BJ (cell line): ENCODE measurements at regions not wholly inside any gene's neighbourhood (a gene's known extent, or its start where the extent isn't known, plus 50 kb on each side); places are given as distances from the start of the nearest gene placed in this dataset.

Source experiments
- CTCF ChIA-PET: fragments of 350-600 bp; formaldehyde crosslinking; extraction: SDS; loops from one replicate; lab custom pipeline; 2021; ENCODE audit warnings: antibody characterized with exemption, inconsistent platforms; lab: Yijun Ruan, JAX
- POLR2A ChIA-PET: fragments of 300-600 bp; sonication (Branson Sonifier 250); formaldehyde crosslinking; extraction: SDS; loops from one replicate; lab custom pipeline; 2021; ENCODE audit warnings: antibody characterized with exemption; lab: Charles Lee
- DNase-seq: peaks from one replicate; pipeline ENCODE4 v3.0.0-alpha.2; 2011; ENCODE audit warnings: low read depth
- H3K27me3 ChIP-seq: 2 replicates; pipeline ENCODE4 v1.6.0; 2011; ENCODE audit warnings: low read length; ENCODE audit not compliant: control insufficient read depth, insufficient read depth
- H3K36me3 ChIP-seq: 2 replicates; pipeline ENCODE4 v1.5.1; 2011; ENCODE audit warnings: low read length; ENCODE audit not compliant: control insufficient read depth, insufficient read depth
- H3K4me3 ChIP-seq: 2 replicates; pipeline ENCODE4 v1.5.1; 2011; ENCODE audit warnings: low read depth, mild to moderate bottlenecking, control low read depth, low read length
- TF ChIP-seq, protein P1 (sequence below): IDR thresholded peaks from 2 replicates; pipeline ENCODE4 v1.5.1; 2011; ENCODE audit warnings: low read depth, mild to moderate bottlenecking, control low read depth, inconsistent platforms, low read length, moderate library complexity; ENCODE audit not compliant: insufficient read depth

DNA sequence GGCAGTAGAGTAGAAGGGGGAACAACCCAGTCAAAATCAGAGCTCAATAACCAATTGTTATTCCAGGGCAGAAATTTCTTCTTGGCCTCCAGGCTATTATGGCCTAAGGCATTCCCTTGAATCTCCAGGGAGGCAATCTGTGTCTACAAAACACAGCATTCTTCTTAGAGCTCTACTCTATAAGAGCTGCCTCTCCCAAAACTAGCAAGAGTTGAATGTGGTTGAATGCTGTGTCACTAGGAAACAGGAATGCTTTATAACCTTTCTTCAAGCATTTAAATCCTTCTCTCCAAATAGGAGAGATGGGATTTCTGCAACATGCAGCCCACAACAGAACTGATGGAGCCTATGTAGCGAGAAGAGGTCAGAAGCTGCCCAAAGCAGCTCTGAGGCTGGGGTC lies 97.1 kb upstream of the APC start:
- POLR2A ChIA-PET, result no interaction called here
- Histone ChIP-seq H3K4me3 (no peak overlapping the region), H3K27me3 (no peaks in the 10 kb centered on the region), H3K36me3 (no peaks in the 10 kb centered on the region)
- CTCF ChIA-PET, result interaction anchor here (0.6 kb wide), 1 partner anchor 297 kb away, joined by 3 read pairs; no protein-coding TSS in a partner anchor
- DNase-seq, result no peak
- TF ChIP-seq, protein P1, sequence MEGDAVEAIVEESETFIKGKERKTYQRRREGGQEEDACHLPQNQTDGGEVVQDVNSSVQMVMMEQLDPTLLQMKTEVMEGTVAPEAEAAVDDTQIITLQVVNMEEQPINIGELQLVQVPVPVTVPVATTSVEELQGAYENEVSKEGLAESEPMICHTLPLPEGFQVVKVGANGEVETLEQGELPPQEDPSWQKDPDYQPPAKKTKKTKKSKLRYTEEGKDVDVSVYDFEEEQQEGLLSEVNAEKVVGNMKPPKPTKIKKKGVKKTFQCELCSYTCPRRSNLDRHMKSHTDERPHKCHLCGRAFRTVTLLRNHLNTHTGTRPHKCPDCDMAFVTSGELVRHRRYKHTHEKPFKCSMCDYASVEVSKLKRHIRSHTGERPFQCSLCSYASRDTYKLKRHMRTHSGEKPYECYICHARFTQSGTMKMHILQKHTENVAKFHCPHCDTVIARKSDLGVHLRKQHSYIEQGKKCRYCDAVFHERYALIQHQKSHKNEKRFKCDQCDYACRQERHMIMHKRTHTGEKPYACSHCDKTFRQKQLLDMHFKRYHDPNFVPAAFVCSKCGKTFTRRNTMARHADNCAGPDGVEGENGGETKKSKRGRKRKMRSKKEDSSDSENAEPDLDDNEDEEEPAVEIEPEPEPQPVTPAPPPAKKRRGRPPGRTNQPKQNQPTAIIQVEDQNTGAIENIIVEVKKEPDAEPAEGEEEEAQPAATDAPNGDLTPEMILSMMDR, result no peak

DNA sequence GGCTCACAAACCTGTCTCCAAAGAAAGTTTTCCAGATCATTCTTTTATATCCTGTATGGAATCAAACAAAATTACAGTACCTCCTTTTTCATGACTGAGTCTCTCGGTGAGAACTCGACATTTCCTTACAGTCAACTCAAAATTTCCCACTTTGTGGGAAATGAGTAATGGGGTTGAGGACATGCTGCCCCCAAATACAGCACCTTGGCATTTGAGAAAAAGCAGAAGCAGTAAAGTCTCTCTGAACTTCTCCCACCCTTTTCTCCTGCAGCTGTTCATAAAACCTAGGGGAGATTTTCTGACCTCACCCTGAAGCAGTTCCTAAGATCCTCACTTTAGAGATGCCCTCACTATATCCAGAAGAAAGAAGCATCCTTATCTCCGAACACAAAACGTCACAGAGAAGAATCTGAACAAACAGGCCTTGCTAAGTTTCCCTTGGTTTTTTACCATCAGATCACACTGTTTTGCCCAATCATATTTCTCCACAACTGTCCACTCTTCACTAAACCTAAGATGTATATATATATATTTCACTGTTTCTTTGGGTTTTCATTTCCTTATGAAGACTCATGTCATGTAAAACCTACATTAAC lies 96.1 kb upstream of the APC start:
- ChIA-PET POLR2A (no interaction called here), CTCF (no interaction called here)
- TF ChIP-seq, protein P1, result no peak
- DNase-seq, result no peak
- H3K4me3 ChIP-seq, result no peak overlapping the region
- no peaks in the 10 kb centered on the region for H3K27me3 ChIP-seq
- H3K36me3 ChIP-seq, result no peaks in the 10 kb centered on the region

GRCh38 chr5:112642885-112643284 lies 94.8 kb upstream of the APC start:
- H3K27me3 ChIP-seq, result no peaks in the 10 kb centered on the region
- H3K4me3 ChIP-seq, result no peak overlapping the region
- ChIA-PET POLR2A (no interaction called here), CTCF (no interaction called here)
- no peaks in the 10 kb centered on the region for H3K36me3 ChIP-seq
- no peak for DNase-seq
- TF ChIP-seq, protein P1, result no peak

- CTCF ChIA-PET, result no interaction called here
- DNase-seq, result no peak
Observed at GRCh38 chr5:112643339-112643971, 94.2 kb upstream of the APC start.

GRCh38 chr5:112646139-112646936 lies 91.3 kb upstream of the APC start:
- TF ChIP-seq, protein P1, result no peak
- DNase-seq, result no peak
- no peaks in the 10 kb centered on the region for H3K27me3 ChIP-seq
- no peak overlapping the region for H3K4me3 ChIP-seq
- ChIA-PET CTCF (no interaction called here), POLR2A (no interaction called here)
- H3K36me3 ChIP-seq, result no peaks in the 10 kb centered on the region

More at GRCh38 chr5:112643339-112643971, 94.2 kb upstream of the APC start:
- Histone ChIP-seq H3K4me3 (no peak overlapping the region), H3K27me3 (no peaks in the 10 kb centered on the region), H3K36me3 (no peaks in the 10 kb centered on the region)
- POLR2A ChIA-PET, result no interaction called here
- TF ChIP-seq, protein P1, result no peak
